ENCODE measurements at regions not wholly inside any gene's neighbourhood (a gene's known extent, or its start where the extent isn't known, plus 50 kb on each side); places are given as distances from the start of the nearest gene placed in this dataset.
"Not testable (repeated sequence)": the region's sequence is repeated elsewhere in the genome, so short reads cannot be mapped to it uniquely, and the experiment has no call there.

DNA sequence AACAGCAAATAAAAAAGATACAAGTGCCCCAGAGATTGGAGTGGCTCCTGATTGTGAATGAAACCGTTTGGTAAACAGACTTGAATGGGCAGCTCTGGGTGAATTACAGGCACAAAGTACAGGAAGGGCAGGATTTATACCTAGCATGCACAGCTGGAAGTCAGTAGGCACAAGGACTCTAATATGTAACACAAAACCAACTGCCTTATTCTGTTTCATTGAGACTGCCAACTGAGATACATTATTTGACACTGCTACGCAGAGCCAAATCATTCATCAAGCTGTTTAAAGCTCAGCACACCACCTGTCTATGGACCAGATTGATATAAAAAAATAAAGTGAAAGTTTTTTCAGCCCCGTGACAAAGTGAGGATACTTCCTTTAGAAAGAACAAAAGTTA lies 541.2 kb downstream of the NUP35 start:
- no peak for DNase-seq

DNA sequence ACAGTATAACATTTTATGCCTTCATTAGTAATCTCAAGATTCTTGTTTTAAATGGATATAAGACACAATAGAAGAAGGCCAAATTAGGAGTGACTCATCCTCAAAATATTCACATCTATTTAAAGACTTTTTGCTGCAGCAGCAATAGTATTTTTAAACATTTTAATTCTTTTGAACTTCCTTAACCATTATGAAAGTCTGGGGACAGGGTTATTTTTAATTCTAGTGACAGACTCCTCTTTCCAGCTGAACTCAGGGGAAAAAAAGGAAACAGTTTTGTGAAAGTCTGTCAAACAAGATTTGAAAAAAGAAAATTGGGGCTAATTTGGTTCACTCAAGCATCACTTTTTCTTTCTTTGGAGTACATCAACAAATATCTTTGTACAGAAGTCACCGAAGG lies 541.8 kb downstream of the NUP35 start:
- DNase-seq = no peak

DNA sequence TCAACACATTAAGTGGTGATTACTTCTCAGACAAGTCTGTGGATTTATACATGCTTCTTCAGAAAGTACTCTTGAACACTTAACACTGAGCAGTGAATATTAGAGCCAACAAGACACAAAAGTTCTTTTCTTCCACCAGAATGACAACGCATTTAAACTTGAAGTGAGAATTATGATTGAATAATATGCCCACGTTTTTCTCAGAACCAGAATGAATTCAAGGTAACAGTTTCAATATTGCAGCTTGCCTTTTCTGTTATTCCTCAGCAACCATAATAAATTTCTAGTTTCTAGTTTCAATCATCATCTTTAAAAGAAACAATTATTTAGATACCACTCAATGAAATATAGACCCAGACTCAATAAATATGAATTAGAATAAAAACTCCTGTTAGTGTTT lies 547.0 kb downstream of the NUP35 start:
- no peak for DNase-seq

DNA sequence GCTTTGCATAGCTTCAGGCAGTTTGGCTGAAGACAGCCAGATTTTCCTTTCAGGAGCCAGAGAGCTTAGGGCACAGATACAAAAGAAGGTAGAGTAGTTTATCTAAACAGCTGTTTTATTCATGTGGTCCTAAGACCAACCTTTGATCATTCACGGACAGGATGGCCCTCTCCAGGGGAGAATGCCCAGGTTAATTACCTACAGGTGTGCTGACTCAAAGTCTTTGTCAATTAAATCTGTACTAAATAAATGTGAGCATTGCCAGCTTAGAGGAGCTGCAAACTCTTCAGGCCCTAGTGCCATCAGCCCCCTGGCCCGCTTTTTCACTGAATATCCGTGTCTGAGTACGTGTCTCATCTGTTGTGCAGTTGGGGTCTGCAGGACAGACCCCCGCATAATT lies 554.7 kb downstream of the NUP35 start:
- no peak for DNase-seq

DNA sequence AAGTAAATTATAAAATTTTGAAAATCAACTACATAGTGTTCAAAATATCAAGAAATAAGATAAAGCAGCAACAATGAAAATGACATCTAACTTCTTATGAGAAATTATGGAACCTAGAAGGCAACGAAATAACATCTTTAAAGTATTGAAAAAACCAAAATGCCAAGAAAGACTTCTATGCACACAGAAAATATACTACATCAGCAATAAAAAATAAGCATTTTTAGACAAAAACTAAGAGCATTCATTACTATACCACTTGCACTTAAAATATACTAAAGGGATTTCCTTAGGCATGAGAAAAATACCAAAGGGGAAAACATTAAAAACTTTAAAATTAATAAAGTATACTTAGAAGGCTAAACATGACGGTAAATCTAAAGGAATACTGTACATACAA lies 556.3 kb downstream of the NUP35 start:
- DNase-seq = no peak

DNA sequence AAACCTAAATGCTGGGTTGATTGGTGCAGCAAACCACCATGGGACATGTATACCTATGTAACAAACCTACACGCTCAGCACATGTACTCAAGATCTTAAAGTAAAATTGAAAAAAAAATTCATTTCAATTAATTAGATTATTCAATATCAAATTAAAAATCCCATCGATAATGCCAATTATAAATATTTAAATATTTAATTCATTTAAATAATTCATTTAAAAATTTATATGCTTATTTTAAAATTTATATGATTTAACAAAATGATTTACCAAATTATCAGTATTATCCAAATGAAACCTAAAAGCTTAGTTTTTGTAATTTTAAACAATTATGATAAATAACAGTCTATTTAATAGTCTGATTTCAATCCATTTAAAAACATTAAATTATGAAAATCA lies 560.4 kb downstream of the NUP35 start:
- DNase-seq = no peak

DNA sequence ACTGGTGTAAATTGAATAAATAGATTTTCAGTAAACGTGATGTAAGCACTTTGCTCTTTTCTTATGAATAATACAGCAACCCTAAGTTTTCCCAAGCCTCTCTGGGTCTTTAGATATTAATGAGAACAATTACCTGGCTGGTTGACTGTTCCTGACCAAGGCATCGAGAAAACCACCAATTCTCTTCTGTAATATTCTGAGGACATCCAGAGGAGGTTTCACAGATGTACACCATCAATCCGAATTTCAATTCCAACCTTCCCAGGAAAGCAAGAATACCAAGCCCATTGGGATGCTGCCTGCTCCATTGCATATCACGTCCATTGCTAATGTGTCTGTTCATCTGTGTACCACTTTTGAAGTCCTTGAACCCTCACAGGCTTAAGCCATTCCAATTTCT lies 571.8 kb downstream of the NUP35 start:
- no peak for DNase-seq

DNA sequence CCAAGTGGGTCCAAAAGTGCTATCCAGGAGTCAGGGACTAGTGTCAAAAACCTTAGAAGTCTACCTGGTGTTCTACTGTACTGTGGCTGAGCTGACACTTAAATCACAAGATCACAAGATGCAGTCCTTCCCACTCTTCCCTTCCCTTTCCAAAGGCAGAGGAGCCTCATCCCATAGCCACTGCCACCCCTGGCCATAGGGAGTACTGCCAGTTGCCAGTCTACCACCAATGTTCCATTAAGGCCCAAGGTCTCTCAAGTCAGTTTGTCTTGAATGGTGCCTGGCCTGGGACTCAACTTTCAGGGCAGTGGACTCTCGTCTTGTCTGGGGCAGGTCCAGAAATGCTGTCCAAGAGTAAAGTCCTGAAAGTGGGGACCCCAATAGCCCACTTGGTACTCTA lies 585.6 kb downstream of the NUP35 start:
- no peak for DNase-seq

DNA sequence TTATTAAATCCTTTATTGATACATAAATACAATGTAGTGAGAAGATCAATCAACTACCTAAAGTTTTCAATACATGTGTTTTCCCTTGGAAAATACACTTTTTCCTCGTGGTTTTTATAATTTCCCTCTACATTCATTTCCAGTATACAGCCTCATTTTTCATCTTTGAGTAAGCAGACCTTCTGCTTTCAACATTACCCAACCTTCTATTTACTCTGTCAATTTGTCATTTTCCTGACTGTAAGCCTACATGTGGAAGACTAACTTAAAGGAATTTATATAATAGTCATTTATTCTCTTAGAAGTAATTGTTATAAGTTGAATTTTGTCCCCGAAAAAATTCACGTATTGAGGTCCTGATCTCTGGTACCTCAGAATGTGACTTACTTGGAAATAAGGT lies 594.0 kb downstream of the NUP35 start:
- no peak for DNase-seq

DNA sequence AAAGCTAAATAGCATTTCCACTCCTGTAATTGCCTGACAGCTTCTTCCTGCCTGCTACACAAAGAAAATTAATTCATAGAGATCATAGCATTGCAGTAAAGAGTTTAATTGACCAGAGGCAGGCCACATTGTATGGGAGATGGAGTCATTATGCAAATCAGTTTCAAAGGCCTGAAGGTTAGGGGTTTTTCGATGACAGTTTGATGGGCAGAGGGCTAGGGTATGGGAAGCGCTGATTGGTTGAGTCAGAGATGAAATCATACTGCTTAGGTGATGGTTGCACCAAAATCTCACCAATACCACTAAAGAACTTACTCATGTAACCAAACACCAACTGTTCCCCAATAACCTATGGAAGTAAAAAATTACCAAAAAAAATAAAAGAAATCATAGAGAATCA lies 599.0 kb downstream of the NUP35 start:
- no peak for DNase-seq

DNA sequence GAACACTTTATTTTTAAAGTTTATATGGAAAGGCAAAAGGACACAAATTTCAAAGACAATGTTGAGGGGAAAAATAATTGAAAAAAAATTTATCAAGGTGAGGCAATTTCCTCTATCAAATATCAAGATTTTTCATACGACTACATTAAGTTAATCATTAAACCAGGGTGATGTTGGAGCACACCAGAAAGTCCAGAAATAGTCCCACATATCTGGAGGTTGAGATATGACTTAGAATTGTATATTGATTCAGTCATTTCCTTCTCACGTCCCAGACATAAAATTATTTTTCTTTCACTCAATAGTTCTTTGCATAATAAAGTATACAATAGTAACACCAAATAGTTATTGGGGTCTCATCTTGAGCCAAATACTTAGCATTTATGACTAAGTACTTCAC lies 605.1 kb downstream of the NUP35 start:
- DNase-seq = no peak

DNA sequence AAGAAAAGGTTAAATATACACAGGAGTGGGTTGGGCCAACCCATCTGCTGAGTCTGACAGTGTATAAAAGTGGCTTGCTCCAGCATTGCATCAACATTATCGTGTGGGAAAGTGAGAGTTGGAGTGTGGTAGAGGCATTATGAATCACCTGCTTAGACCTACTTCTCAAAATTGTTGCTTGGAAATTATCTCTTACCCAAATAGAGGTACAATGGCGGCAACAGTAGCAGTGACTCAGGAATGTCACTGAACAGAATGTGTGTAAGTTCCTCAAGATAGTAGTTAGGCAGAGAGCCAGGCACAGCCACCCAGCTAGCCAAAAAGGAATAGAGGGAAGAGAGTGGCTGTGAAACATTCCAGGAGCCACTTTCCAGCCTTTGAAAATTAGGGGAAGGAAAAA lies 616.0 kb downstream of the NUP35 start:
- DNase-seq = no peak

DNA sequence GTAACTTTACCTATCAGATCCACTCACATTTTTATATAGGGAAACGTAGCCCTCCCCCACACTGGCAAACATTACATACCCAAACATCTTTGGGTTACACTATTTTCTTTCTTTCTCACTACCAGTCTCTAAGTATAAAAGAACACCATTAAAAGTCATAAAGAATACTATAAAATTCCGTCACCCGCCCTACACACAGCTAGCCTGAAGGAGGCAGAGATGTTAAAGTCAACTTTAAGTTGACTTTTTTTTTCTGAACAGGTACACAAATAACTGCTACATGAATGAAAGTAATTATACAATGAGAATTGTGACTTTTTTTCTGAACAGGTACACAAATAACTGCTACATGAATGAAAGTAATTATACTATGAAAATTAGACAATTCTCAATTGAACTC lies 628.3 kb downstream of the NUP35 start:
- no peak for DNase-seq

DNA sequence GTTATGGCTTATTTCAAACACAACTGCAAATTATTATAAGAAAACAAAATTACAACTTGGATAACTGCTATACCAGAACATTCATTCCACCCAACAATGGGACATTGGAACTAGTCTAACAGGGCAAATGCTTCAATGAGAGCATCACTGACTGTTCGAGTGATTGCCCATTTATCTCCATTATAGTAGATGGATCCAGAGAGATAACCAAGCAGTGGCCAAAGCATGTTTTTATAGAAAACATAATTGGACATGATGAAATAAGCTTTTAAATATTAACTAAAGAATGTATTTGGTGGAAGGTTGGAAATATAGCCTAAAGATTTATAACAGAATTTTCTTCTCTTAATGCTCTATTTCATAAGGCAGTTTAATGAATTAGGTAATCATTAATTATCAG lies 634.8 kb downstream of the NUP35 start:
- DNase-seq = no peak

DNA sequence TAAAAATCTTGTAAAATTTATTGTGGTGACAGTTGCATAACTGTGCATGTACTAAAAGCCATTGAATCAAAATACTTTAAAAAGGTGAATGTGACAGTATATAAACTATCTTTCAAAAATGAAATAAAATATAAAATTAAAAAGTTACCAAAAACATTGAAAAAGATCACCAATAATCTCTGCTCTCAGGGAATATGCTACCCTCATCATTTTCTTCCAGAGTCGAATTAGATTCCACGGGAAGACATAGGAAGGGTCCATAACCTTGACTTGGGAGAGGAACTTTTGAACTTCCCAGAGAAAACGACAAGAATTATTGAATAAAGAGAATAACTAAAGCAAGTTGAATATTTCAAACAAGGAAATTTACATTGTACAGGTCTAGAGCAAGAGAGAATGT lies 649.5 kb downstream of the NUP35 start:
- DNase-seq = no peak

DNA sequence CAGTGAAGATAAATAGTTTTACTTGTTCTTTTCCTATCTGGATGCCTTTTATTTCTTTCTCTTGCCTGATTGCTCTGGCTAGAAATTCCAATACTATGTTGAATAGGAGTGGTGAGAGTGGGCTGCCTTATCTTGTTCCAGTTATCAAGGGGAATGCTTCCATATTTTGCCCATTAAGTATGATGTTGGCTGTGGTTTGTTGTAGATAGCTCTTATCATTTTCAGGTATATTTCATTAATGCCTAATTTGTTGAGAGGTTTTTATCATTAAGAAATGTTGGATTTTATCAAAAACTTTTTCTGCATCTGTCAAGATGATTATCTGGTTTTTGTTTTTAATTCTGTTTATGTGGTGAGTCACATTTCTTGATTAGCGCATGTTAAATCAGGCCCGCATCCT lies 655.8 kb downstream of the NUP35 start:
- DNase-seq = no peak

DNA sequence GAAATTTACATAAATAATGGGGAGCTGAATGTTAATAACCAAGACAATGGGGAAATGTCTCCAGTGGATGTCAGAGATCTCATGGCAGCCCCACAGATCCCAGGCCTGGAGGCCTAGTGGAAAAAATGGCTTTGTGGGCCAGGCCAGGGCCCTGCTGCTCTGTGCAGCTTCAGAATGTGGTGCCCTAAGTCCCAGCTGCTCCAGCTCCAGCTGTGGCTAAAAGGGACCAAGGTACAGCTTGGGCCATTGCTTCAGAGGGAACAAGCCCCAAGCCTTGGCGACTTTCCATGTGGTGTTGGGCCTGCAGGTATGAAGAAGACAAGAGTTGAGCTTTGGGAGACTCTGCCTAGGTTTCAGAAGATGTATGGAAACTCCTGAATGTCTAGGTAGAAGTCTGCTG lies 658.2 kb downstream of the NUP35 start:
- DNase-seq = no peak

DNA sequence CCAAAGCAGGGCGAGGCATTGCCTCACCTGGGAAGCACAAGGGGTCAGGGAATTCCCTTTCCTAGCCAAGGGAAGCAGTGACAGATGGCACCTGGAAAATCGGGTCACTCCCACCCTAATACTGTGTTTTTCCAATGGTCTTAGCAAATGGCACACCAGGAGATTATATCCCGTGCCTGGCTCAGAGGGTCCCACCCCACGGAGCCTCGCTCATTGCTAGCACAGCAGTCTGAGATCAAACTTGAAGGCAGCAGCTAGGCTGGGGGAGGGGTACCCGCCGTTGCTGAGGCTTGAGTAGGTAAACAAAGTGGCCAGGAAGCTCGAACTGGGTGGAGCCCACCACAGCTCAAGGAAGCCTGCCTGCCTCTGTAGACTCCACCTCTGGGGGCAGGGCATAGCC lies 664.6 kb downstream of the NUP35 start:
- not testable (repeated sequence) for DNase-seq

DNA sequence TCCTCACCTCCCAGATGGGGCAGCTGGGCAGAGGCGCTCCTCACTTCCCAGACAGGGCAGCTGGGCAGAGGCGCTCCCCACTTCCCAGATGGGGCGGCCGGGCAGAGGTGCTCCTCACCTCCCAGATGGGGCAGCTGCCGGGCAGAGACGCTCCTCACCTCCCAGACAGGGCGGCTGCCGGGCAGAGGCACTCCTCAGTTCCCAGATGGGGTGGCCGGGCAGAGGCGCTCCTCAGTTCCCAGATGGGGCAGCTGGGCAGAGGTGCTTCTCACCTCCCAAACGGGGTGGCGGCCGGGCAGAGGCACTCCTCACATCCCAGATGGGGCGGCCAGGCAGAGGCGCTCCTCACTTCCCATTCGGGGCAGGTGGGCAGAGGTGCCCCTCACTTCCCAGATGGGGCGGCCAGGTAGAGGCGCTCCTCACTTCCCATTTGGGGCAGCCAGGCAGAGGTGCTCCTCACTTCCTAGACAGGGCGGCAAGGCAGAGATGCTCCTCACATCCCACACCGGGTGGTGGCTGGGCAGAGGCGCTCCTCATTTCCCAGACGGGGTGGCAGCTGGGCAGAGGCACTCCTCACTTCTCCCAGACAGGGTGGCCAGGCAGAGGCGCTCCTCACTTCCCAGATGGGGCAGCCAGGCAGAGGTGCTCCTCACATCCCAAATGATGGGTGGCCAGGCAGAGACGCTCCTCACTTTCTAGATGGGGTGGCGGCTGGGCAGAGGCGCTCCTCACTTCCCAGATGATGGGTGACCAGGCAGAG lies 668.1 kb downstream of the NUP35 start:
- not testable (repeated sequence) for DNase-seq

DNA sequence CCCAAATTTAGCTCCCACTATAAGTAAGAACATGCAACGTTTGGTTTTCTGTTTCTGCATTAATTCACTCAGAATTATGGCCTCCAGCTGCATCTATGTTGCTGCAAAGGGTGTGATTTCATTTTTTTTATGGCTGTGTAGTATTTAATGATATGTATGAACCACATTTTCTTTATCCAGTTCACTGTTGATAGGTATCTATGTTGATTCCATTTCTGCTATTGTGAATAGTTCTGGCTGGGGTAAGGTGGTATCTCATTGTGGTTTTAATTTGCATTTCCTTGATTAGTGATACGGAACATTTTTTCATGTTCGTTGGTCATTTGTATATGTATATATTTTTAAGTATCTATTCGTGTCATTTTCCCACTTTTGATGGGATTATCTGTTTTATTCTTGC lies 674.3 kb downstream of the NUP35 start:
- DNase-seq = no peak

DNA sequence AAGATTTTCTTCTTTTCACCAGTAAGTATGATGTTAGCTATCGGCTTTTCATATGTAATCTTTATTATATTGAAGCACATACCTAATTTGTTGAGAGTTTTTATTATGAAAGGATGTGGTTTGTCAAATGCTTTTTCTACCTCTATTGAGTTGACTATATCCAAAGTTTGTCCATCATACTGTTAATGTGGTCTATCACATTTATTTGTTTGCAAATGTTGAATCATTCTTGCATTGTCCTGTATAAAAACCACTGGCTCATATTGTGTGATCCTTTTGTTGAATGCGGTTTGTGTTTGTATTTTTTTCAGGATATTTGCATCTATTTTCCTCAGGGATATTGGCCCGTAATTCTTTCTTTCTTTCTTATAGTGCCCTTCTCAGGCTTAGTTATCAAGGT lies 675.5 kb downstream of the NUP35 start:
- no peak for DNase-seq

DNA sequence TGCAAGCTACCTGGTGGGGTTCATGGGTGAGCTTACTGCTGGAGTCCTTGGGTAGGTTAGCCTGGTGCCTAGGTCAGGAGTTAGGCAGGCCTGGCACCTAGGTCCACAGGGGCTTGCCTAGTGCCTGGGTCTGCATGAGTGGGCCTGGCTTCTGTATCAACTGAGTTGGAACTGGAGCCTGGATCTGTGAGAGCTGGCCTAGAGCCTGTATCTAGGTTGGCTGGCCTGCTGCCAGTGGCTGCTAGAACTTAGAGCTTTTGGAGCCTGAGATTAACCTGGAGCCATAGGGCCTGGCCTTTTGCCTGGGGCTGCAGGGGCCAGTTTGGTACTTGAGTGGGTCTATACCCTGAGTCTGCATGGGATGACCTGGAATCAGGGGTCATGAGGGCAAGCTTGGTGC lies 679.4 kb downstream of the NUP35 start:
- no peak for DNase-seq

DNA sequence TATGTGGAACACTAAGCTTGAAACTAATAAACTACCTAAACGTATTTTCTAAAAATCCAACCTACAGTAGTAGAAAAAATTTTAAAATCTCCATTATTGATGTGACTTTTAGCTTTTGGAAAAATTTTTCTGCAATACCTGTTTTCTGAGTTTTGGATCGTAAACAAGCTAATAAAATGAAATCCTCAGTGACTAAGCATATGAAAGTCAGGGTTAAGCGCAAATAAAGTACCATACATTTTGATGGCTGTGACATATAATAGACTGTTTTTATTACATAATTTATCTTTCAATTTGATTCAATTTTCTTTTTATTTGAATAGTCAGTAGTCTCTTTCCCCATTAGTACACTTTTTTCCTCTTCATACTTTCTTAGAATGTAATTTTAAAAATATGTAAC lies 683.6 kb downstream of the NUP35 start:
- DNase-seq = no peak

DNA sequence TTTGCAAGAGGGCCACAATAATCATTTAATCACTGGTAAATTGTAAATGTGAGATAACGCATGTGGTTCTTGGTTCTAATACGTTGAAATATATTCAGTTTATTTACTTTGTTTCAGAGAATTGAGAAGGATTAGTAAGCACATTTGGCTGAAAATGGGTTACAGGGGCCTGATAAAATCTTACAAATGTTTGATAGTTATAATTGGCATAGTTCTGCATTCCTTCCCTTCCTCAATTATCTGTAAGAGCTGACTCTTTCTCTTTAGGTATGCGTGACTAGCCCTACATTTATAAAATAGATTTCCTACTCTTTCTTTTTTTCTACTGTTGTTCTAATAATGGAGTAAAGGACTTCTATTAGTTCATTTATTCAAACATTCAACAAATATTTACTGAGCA lies 685.2 kb downstream of the NUP35 start:
- no peak for DNase-seq

DNA sequence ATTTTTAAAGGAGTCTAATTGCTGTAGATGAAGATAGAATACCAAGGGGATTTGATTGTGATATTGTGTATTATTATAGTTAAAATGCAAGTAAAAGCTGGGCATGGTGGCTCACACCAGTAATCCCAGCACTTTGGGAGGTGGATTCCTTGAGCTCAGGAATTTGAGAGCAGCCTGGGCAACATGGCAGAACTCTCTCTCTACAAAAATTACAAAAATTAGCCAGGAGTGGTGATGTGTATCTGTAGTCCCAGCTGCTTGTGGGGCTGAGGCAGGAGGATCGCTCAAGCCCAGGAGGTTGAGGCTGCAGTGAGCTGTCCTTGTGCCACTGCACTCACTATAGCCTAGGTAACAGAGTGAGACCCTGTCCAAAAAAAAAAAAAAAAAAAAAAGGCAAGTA lies 687.0 kb downstream of the NUP35 start:
- DNase-seq = no peak

DNA sequence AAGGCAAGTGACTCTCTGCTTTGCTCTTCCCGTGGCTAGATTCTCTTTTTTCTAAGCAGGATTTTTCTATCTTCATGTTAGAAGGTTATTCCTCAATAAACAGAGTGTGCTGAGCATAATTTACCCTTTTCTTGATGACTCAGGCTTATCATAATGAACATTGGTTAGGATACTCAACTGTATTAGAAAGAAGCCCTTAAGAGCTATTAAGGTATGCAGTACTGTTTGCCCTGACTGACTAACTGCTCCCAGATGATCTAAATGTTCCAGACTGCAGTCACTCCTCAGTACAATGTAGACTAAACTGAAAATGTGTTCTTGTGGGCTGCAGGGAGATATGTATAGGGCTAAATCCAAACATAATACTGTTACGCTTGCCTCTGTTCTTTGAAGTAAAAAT lies 687.8 kb downstream of the NUP35 start:
- no peak for DNase-seq
